K562 (cell line): ENCODE measurements at regions not wholly inside any gene's neighbourhood (a gene's known extent, or its start where the extent isn't known, plus 50 kb on each side); places are given as distances from the start of the nearest gene placed in this dataset.

Source experiments
- CBX5 ChIP-seq: IDR thresholded peaks from 2 replicates; pipeline ENCODE4 v1.6.1; 2014; ENCODE audit warnings: low read depth, borderline replicate concordance
- MAFG ChIP-seq: fragments of 450-650 bp; conservative IDR thresholded peaks from 2 replicates; pipeline ENCODE4 v1.6.1; 2016; ENCODE audit warnings: missing genetic modification characterization, missing compliant biosample characterization
- NR2C1 ChIP-seq, 2 experiments: fragments of 450-650 bp; IDR thresholded peaks; 2 replicates each; pipeline ENCODE4 v1.6.1; 2017; ENCODE audit warnings: mild to moderate bottlenecking in 2 of 2, antibody characterized with exemption in 1 of 2, inconsistent platforms in 1 of 2, missing compliant biosample characterization in 1 of 2, missing genetic modification characterization in 1 of 2
- TF ChIP-seq, protein P1 (sequence below): fragments of 250-450 bp; sonication (Bioruptor Pico); IDR thresholded peaks from 2 replicates; pipeline ENCODE4 v1.5.1; 2021; ENCODE audit warnings: mild to moderate bottlenecking

DNA sequence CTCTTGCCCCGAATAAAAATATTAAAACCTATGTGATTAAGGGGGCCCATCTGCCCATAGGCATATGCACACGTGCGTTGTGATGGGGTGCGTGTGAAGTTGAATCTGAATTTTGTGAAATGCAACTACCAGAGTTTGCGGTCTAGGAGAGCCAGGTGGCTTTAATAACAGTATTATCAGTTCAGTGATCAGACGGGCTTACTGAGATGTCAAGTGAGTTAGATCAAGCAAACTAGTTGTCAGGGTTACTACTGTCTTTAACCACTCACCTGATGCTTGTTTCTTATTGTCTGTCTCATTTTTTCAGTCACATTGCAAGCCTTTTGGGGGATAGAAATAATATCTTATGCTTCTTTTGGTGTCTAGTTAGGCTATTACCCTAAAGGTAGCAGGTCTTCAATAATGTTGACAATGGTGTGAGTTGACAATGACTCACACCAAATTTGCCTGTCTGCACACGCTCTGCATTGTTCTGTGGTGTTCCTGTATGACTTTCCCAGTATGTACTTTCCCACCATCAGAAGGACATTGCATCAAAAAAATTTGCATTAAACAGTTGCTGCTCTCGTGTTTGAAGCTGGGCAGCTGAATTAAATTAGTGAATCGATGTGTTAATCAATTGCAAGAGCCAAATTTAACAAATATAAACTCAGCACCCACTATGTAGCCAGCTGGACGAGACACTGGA, 103.1 kb upstream of the NAA20 start:
- TF ChIP-seq NR2C1 (IDR thresholded peaks at IDR 0.05) (no peak), NR2C1 (tag; IDR thresholded peaks at IDR 0.05) (no peak), MAFG (tag) (no peak), CBX5 (no peak)
- TF ChIP-seq, protein P1, sequence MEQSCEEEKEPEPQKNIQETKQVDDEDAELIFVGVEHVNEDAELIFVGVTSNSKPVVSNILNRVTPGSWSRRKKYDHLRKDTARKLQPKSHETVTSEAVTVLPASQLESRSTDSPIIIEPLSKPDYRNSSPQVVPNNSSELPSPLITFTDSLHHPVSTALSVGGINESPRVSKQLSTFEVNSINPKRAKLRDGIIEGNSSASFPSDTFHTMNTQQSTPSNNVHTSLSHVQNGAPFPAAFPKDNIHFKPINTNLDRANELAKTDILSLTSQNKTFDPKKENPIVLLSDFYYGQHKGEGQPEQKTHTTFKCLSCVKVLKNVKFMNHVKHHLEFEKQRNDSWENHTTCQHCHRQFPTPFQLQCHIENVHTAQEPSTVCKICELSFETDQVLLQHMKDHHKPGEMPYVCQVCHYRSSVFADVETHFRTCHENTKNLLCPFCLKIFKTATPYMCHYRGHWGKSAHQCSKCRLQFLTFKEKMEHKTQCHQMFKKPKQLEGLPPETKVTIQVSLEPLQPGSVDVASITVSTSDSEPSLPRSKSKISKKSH (CRISPR knock-in tag): no peak
